Activated CD4-positive, alpha-beta T cell treated with anti-CD3 and anti-CD28 coated beads for 36 hours (primary cell): ENCODE measurements at regions not wholly inside any gene's neighbourhood (a gene's known extent, or its start where the extent isn't known, plus 50 kb on each side); places are given as distances from the start of the nearest gene placed in this dataset.

Experiments used
- ATAC-seq: fragments of 200-7000 bp; cut with Tn5 transposase; one replicate; pipeline ENCODE4 v1.10.0; 2021; ENCODE audit warnings: mild to moderate bottlenecking, moderate library complexity
- CTCF ChIA-PET: fragments of 350-600 bp; sonication (Branson Sonifier 250); formaldehyde crosslinking; loops from one replicate; lab custom pipeline; 2021; ENCODE audit warnings: antibody characterized with exemption; lab: Charles Lee
- POLR2A ChIA-PET: fragments of 350-600 bp; sonication (Branson Sonifier 250); formaldehyde crosslinking; loops from one replicate; lab custom pipeline; 2021; ENCODE audit warnings: antibody characterized with exemption, inconsistent platforms; lab: Charles Lee
- DNase-seq: peaks from one replicate; pipeline ENCODE4 v3.0.0-alpha.2; 2020
- H3K27ac Mint-ChIP-seq: one replicate; pipeline ENCODE4 v1.8.0; 2021; ENCODE audit warnings: mixed read lengths
- H3K27me3 Mint-ChIP-seq: one replicate; pipeline ENCODE4 v1.8.0; 2021; ENCODE audit warnings: mixed read lengths
- H3K36me3 Mint-ChIP-seq: one replicate; pipeline ENCODE4 v1.8.0; 2021; ENCODE audit warnings: low read depth, mixed read lengths
- H3K4me1 Mint-ChIP-seq: one replicate; pipeline ENCODE4 v1.8.0; 2021; ENCODE audit warnings: mixed read lengths
- H3K4me3 Mint-ChIP-seq: one replicate; pipeline ENCODE4 v1.8.0; 2021; ENCODE audit warnings: mild to moderate bottlenecking, moderate library complexity, mixed read lengths
- H3K9me3 Mint-ChIP-seq: one replicate; pipeline ENCODE4 v1.8.0; 2021; ENCODE audit warnings: low read depth, mixed read lengths
- intact Hi-C, 2 experiments: fragments of 100-400 bp; cut with DNase I in 1 of 2; cut with micrococcal nuclease in 1 of 2; formaldehyde crosslinking; loops; one replicate each; pipeline versions ENCODE4 v1.14.2 to v1.15.1; 2022 to 2024; cut with DNase I, micrococcal nuclease

DNA sequence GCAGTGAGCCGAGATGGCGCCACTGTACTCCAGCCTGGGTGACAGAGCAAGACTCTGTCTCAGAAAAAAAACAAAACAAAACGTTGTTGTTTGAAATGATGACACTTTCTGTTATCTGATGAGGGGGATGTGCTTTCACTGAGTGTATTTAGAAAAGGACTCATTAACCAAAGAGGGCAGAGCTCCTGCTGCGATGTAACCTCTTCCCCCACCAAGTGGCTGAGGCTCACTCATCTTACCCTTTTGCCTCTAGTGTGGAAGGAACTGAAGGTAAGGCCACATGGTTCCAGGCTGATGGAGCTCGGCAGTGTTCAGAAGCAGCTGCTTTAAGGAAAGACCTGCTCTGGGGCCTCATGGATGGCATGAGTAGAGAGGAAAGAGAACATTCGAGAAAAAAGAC is 105.7 kb upstream of the RUNX1 start:
- H3K27ac Mint-ChIP-seq, result no peak overlapping the region
- peaks cover 35% of the 10 kb centered on the region for H3K4me1 Mint-ChIP-seq
- intact Hi-C loops, result loop anchor here in 1 of 2 experiments (5.0 kb wide), 2 partner anchors 107 to 167 kb away; partner anchors contain the start of gene RUNX1
- no peaks in the 10 kb centered on the region for H3K27me3 Mint-ChIP-seq
- H3K9me3 Mint-ChIP-seq, result peaks cover 23% of the 10 kb centered on the region
- ChIA-PET CTCF (no interaction called here), POLR2A (no interaction called here)
- H3K4me3 Mint-ChIP-seq, result no peak overlapping the region
- DNase-seq (no peak), ATAC-seq (no peak)
- H3K36me3 Mint-ChIP-seq, result peaks cover 12% of the 10 kb centered on the region

DNA sequence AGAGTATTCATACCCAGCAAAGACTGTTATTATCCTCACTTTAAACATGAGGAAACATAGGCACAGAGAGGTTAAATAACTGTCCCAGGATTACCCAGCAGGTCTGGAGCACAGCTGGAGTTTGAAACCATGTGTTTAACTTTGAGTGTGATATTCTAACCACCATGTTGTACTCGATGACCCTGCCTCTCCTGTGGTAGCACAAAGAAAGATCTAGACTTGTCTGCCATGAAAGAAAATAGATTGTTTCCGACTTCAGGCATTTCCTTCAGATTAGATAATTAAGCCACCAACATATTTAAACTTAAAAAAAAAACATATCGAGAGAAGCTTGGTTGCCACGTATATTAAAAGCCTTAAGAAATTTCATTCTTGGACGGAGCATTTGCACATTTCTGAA is 104.6 kb upstream of the RUNX1 start:
- intact Hi-C loops, result loop anchor here in 1 of 2 experiments (5.0 kb wide), 2 partner anchors 106 to 166 kb away; partner anchors contain the start of gene RUNX1
- H3K9me3 Mint-ChIP-seq, result peaks cover 26% of the 10 kb centered on the region
- no peak overlapping the region for H3K4me3 Mint-ChIP-seq

DNA sequence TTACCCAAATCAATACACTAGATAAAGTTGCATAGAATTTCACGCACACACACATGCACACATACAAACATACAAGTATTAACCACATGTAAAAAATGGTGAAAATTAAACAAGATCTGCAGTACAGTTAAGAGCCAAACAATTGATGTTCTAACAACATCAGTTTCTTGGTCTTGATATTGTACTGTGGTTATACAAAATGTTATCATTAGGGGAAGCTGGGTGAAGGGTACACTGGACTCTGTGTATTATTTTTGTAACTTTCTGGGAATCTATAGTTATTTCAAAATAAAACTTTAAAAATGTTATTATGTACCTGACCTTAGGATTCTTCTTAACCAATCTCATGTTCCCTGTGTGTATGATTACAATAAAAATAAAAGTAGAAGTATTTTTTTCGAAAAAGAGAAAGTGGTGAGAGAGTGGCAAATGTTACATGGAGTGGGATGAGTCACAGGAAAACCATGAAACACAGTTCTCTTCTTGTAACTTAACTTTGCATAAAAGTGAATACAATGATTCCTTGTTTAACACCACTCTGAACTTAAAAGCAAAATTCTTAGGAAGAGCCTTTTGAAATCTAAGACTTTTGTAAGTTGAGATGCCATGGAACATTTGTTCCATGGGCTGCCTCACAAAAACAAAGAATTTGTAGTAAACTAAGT is 101.6 kb upstream of the RUNX1 start:
- H3K36me3 Mint-ChIP-seq, result peaks cover 15% of the 10 kb centered on the region
- H3K9me3 Mint-ChIP-seq, result peaks cover 8% of the 10 kb centered on the region
- ChIA-PET CTCF (interaction anchor here (0.6 kb wide), 1 partner anchor 110 kb away, joined by 3 read pairs; no protein-coding TSS in a partner anchor), POLR2A (interaction anchor here (1.2 to 1.4 kb wide), 2 partner anchors 11 to 62 kb away, joined by 6 to 8 read pairs; no protein-coding TSS in a partner anchor)
- no peaks in the 10 kb centered on the region for H3K27me3 Mint-ChIP-seq
- H3K4me1 Mint-ChIP-seq, result peaks cover 63% of the 10 kb centered on the region
- H3K4me3 Mint-ChIP-seq, result peak overlapping the region; percentile 18
- ATAC-seq (peak; percentile 72), DNase-seq (no peak)
- intact Hi-C loops, result loop anchor here (1.0 to 5.0 kb wide), 5 partner anchors 11 to 163 kb away; partner anchors contain the start of gene RUNX1 (in 1 of the 2)
- peak overlapping the region; percentile 90 for H3K27ac Mint-ChIP-seq

More for the DNA sequence above, 104.6 kb upstream of the RUNX1 start:
- DNase-seq (no peak), ATAC-seq (no peak)
- Mint-ChIP-seq H3K27me3 (no peaks in the 10 kb centered on the region), H3K4me1 (peaks cover 45% of the 10 kb centered on the region), H3K27ac (no peak overlapping the region), H3K36me3 (peaks cover 15% of the 10 kb centered on the region)
- POLR2A ChIA-PET, result no interaction called here
- CTCF ChIA-PET, result no interaction called here

DNA sequence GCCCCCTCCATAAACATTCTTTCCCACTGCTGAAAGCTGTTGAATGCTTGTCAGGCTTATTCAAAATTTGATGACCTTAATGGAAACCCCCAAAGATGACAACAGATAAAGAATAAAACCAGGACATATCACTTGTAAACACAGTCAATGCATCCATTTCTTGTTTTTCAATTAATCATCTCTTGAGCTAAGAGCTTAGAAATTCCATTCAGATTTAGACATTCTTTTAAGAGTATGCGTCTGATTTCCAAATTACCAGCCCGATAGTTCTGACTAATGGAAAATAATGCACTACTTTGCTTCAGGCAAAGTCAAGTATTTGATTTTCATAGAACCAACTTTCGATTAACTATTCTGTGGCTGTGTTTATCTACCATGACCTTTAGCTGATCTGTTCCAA is 100.6 kb upstream of the RUNX1 start:
- Mint-ChIP-seq H3K27me3 (no peaks in the 10 kb centered on the region), H3K4me1 (peaks cover 63% of the 10 kb centered on the region), H3K4me3 (peak overlapping the region; percentile 16), H3K36me3 (peaks cover 15% of the 10 kb centered on the region), H3K27ac (peak overlapping the region; percentile 90), H3K9me3 (peaks cover 8% of the 10 kb centered on the region)
- DNase-seq, result no peak
- peak; percentile 37 for ATAC-seq
- ChIA-PET CTCF (no interaction called here), POLR2A (interaction anchor here (0.8 to 1.4 kb wide), 3 partner anchors 10 to 154 kb away, joined by 3 to 8 read pairs (median 6); no protein-coding TSS in a partner anchor)
- intact Hi-C loops, result loop anchor here (1.0 to 5.0 kb wide), 5 partner anchors 10 to 162 kb away; partner anchors contain the start of gene RUNX1 (in 1 of the 2)

DNA sequence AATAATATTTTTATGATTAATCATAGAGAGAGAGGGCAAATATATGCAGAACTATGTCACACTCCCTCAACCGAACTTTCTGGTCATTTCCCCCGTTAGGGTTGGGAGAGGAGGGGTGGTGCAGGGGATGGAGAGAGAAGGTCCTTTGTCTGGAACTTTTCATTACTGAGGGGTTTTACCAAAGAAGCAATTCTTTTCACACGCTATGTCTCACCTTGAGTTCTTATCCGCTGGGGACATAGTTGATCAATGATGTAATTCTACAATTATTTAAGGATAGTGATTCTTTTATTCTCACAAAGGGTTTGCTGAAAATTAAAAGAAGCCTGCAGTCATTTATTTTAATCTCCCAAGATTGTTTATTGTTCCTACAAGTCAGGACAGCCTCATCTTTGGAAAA is 98.3 kb upstream of the RUNX1 start:
- intact Hi-C loops, result no loop called here
- peaks cover 63% of the 10 kb centered on the region for H3K4me1 Mint-ChIP-seq
- no peaks in the 10 kb centered on the region for H3K27me3 Mint-ChIP-seq
- H3K27ac Mint-ChIP-seq, result no peak overlapping the region
- no peak overlapping the region for H3K4me3 Mint-ChIP-seq
- DNase-seq (no peak), ATAC-seq (no peak)
- H3K36me3 Mint-ChIP-seq, result peaks cover 15% of the 10 kb centered on the region
- POLR2A ChIA-PET, result no interaction called here
- CTCF ChIA-PET, result no interaction called here
- H3K9me3 Mint-ChIP-seq, result peaks cover 8% of the 10 kb centered on the region

DNA sequence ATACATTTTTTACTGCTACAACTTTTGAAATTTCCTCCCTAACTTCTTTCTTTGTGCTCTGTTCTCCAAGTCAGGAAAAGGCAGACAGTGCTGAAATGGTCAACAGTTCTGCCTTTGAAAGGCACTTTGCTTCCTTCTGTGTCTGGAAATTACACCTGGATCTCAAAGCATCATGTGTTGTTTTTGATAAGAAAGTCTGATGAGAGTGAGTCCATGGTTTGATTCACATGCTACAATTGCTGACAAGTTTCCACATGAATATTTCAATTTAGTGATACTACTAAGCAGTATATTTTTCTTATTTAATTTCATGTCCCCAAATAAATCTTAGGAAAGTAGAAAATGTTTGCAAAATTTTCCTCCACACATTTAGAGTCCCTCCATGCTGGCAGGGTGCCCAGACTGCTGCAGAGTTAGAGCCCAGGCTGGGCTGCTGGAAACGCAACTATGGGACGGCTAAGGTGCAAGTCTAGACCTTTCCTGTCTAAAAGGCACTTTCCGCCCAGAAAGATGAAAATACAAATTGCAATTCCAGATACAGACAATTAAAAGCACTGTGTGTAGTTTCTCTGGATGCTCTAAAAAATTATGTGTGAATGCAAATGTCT is 96.6 kb upstream of the RUNX1 start:
- Mint-ChIP-seq H3K27ac (no peak overlapping the region), H3K36me3 (peaks cover 11% of the 10 kb centered on the region), H3K4me3 (no peak overlapping the region), H3K27me3 (no peaks in the 10 kb centered on the region), H3K4me1 (peaks cover 51% of the 10 kb centered on the region), H3K9me3 (peaks cover 6% of the 10 kb centered on the region)
- CTCF ChIA-PET, result no interaction called here
- ATAC-seq (no peak), DNase-seq (no peak)
- POLR2A ChIA-PET, result no interaction called here
- intact Hi-C loops, result no loop called here

DNA sequence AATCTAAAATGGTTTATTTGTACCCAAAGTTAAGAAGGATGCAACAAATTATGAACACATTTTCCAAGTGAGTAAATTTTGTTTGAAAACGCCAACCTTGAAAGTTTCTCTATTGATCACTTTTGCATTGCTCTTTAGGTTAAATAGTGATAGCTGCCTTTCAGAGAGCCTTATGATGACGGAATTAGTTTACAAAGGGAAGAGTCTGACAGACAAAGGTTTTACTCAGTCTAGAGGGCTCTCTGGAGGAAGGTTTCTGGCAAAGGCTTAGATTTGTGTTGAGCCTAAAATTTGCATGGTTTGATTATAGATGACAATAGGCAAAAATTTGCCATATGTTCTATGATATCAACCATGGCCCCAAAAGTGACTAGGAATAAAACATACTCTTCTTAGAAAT is 95.9 kb upstream of the RUNX1 start:
- intact Hi-C loops, result no loop called here
- Mint-ChIP-seq H3K9me3 (peaks cover 5% of the 10 kb centered on the region), H3K27me3 (no peaks in the 10 kb centered on the region), H3K36me3 (peaks cover 5% of the 10 kb centered on the region), H3K4me1 (peaks cover 51% of the 10 kb centered on the region), H3K27ac (peak overlapping the region; percentile 19), H3K4me3 (no peak overlapping the region)
- POLR2A ChIA-PET, result no interaction called here
- no peak for DNase-seq
- ATAC-seq, result peak; percentile 59
- CTCF ChIA-PET, result no interaction called here

DNA sequence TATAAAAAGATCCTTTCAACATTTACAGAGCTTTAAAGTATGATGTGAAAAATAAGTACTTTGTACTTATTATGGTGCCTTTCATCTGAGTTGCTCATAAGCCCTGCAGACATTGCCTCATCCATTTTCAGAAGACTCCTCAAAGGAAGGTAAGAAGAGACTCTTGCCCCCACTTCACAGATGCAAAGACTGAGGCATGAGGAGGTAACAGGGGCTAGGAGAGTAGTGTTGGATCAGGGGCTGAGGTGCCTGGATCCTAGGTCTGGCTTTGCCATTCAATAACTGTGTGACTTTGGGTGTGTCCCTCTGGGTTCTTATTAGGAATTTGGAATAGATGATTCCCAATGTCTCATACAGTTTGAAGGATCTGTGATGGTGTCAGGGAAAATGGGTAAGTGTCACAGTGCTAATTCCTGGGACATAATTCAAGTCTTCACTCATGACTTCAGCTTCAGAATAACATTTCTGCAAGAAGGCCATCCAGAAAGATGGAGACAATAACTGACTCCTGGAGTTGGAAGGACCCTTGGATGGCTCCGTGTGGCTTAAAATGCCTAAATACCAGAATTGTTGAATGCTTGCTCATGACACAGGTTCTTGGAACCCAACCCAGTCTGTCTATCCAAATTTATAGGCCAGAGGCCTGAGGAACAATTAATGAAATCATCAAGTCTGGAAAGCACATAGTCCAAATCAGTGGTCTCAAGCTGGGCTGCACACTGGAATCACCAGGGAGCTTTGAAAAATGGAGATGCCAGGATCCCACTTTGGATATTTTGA is 93.1 kb upstream of the RUNX1 start:
- no peaks in the 10 kb centered on the region for H3K36me3 Mint-ChIP-seq
- DNase-seq (no peak), ATAC-seq (no peak)
- CTCF ChIA-PET, result interaction anchor here (0.6 kb wide), 1 partner anchor 30 kb away, joined by 3 read pairs; no protein-coding TSS in a partner anchor
- intact Hi-C loops, result no loop called here
- H3K9me3 Mint-ChIP-seq, result no peaks in the 10 kb centered on the region
- H3K27ac Mint-ChIP-seq, result no peak overlapping the region
- H3K4me3 Mint-ChIP-seq, result no peak overlapping the region
- H3K4me1 Mint-ChIP-seq, result peaks cover 47% of the 10 kb centered on the region
- H3K27me3 Mint-ChIP-seq, result no peaks in the 10 kb centered on the region
- POLR2A ChIA-PET, result interaction anchor here (0.6 kb wide), 2 partner anchors 60 to 99 kb away, joined by 3 read pairs; no protein-coding TSS in a partner anchor

DNA sequence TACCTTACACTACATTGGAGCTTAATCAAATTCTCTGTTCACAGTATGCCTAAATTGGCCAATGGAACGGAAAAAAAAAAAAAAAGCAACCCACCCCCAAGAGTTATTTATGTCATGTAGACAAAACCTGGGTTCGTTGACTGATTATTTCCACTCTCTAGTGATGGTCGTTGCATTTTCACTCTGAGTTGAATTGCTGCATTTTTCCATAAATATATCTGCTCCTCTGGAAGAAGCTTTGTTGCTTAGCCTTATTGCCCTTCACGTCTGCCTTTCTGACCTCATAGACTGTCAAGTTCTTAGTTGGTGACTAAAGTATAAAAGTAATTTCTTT is 90.2 kb upstream of the RUNX1 start:
- Mint-ChIP-seq H3K36me3 (no peaks in the 10 kb centered on the region), H3K27ac (peak overlapping the region; percentile 93), H3K4me3 (peak overlapping the region; percentile 65), H3K4me1 (peaks cover 34% of the 10 kb centered on the region), H3K9me3 (no peaks in the 10 kb centered on the region), H3K27me3 (no peaks in the 10 kb centered on the region)
- ChIA-PET POLR2A (interaction anchor here (0.6 to 1.8 kb wide), 9 partner anchors 10 to 91 kb away, joined by 3 to 10 read pairs (median 6); no protein-coding TSS in a partner anchor), CTCF (interaction anchor here (1.4 kb wide), 2 partner anchors 26 to 51 kb away, joined by 4 to 6 read pairs; no protein-coding TSS in a partner anchor)
- intact Hi-C loops, result loop anchor here (1.0 to 10.0 kb wide), 18 partner anchors 10 to 439 kb away; no protein-coding TSS in a partner anchor
- DNase-seq (peak; percentile 32), ATAC-seq (peak; percentile 64)

DNA sequence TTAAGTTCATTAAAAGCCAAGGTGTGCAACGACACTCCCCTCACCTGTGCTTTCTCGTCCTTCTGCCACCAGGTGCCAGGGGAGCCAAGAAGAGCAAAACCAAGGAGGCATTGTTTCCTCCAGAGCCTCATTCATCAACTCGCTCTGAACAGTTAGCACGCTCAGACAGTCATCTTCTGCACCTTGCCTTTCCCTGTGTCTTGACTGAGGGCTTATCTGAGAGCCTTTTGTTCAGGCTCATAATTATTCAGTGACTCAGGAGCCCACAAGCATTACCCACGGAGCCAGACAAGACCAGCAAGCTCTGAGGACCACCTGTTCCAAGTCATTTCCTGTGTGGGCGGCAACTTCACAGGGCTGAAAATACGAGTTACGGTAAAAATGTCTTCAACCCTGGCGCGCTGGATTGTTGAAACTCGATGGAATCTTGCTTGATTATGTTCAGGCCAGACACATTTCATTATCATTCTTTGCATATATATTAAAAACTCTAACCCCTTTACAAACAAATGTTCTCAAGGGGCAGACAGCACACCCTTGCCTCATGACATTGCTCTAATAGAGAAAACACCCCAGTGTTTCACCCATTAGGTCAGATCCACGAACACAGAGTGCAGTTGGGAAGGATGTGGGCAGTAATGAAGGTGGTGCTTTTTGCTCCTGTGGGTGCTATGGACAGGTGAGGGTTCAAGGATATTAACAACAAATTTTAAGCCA is 89.7 kb upstream of the RUNX1 start:
- H3K27ac Mint-ChIP-seq, result peak overlapping the region; percentile 93
- H3K36me3 Mint-ChIP-seq, result no peaks in the 10 kb centered on the region
- ChIA-PET CTCF (interaction anchor here (1.1 to 1.4 kb wide), 4 partner anchors 9 to 51 kb away, joined by 4 to 6 read pairs (median 5); no protein-coding TSS in a partner anchor), POLR2A (interaction anchor here (0.9 to 1.8 kb wide), 8 partner anchors 11 to 90 kb away, joined by 5 to 10 read pairs (median 6); no protein-coding TSS in a partner anchor)
- peak; percentile 91 for ATAC-seq
- H3K27me3 Mint-ChIP-seq, result no peaks in the 10 kb centered on the region
- no peaks in the 10 kb centered on the region for H3K9me3 Mint-ChIP-seq
- DNase-seq, result peak; percentile 83
- peaks cover 38% of the 10 kb centered on the region for H3K4me1 Mint-ChIP-seq
- H3K4me3 Mint-ChIP-seq, result peak overlapping the region; percentile 65
- intact Hi-C loops, result loop anchor here (1.0 to 10.0 kb wide), 18 partner anchors 10 to 440 kb away; no protein-coding TSS in a partner anchor
